IPS-18a (cell line): ENCODE measurements at regions not wholly inside any gene's neighbourhood (a gene's known extent, or its start where the extent isn't known, plus 50 kb on each side); places are given as distances from the start of the nearest gene placed in this dataset.

ENCODE experiments used
- H3K27ac ChIP-seq: one replicate; pipeline ENCODE4 v1.5.1; 2013; ENCODE audit warnings: low read length
- H3K27me3 ChIP-seq: one replicate; pipeline ENCODE4 v1.6.1; 2013; ENCODE audit warnings: mild to moderate bottlenecking, low read length; ENCODE audit not compliant: control insufficient read depth, insufficient read depth
- H3K36me3 ChIP-seq: one replicate; pipeline ENCODE4 v1.6.1; 2013; ENCODE audit warnings: low read depth, low read length; ENCODE audit not compliant: control insufficient read depth
- H3K4me1 ChIP-seq: one replicate; pipeline ENCODE4 v1.6.1; 2013; ENCODE audit warnings: low read depth, low read length; ENCODE audit not compliant: control insufficient read depth
- H3K4me3 ChIP-seq: one replicate; pipeline ENCODE4 v1.5.1; 2013; ENCODE audit warnings: low read length
- H3K9ac ChIP-seq: one replicate; pipeline ENCODE4 v1.6.1; 2013; ENCODE audit warnings: mild to moderate bottlenecking, low read length, moderate library complexity
- H3K9me3 ChIP-seq: one replicate; pipeline ENCODE4 v1.6.1; 2013; ENCODE audit warnings: low read depth, low read length; ENCODE audit not compliant: control insufficient read depth

GRCh38 chr16:9683677-9684076 is 498.6 kb downstream of the GRIN2A start:
- Histone ChIP-seq H3K4me1 (peaks cover 33% of the 10 kb centered on the region), H3K27ac (no peak overlapping the region), H3K36me3 (no peaks in the 10 kb centered on the region), H3K4me3 (no peak overlapping the region), H3K9ac (no peak overlapping the region), H3K27me3 (no peaks in the 10 kb centered on the region), H3K9me3 (peaks cover 7% of the 10 kb centered on the region)

DNA sequence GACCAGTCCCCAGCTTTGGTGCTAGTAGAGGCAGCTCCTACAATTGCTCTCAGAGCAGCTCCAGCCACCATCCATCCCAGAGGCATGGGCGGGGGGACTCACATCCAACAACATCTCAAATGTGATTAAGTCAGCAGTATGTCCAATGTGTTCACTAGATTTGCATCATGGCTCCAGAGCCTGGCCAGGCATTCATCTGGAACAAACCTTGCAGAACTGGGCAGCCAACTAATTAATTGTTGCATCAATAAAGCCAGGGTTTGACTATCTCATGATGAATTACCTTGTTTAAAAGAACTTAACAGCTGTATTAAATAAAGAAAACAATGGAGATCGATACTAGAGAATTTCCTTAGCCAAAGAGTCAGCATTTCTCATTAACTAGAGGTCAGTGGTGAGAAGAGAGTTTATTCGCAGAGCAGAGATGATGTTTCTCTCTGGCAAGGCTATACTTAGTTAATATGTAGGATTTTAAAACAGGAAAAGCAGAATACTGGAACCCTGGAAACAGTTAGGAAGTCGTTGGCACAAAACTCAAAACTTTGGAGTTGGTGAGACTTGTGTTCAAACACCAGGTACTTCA is 494.4 kb downstream of the GRIN2A start:
- peaks cover 3% of the 10 kb centered on the region for H3K4me1 ChIP-seq
- no peak overlapping the region for H3K4me3 ChIP-seq
- H3K27ac ChIP-seq, result no peak overlapping the region
- H3K27me3 ChIP-seq, result no peaks in the 10 kb centered on the region
- H3K9me3 ChIP-seq, result peaks cover 7% of the 10 kb centered on the region
- H3K9ac ChIP-seq, result no peak overlapping the region
- H3K36me3 ChIP-seq, result no peaks in the 10 kb centered on the region

- H3K36me3 ChIP-seq, result no peaks in the 10 kb centered on the region
- no peaks in the 10 kb centered on the region for H3K27me3 ChIP-seq
- H3K9me3 ChIP-seq, result no peaks in the 10 kb centered on the region
- no peak overlapping the region for H3K4me3 ChIP-seq
- no peak overlapping the region for H3K9ac ChIP-seq
- H3K27ac ChIP-seq, result no peak overlapping the region
- peaks cover 2% of the 10 kb centered on the region for H3K4me1 ChIP-seq
Observed at GRCh38 chr16:9689597-9689996, 492.6 kb downstream of the GRIN2A start.

- Histone ChIP-seq H3K9ac (no peak overlapping the region), H3K4me1 (peaks cover 6% of the 10 kb centered on the region), H3K27me3 (no peaks in the 10 kb centered on the region), H3K27ac (no peak overlapping the region), H3K36me3 (no peaks in the 10 kb centered on the region), H3K9me3 (no peaks in the 10 kb centered on the region), H3K4me3 (no peak overlapping the region)
Observed at GRCh38 chr16:9695152-9695551, 487.1 kb downstream of the GRIN2A start.
